Stomach (tissue), 8 donors: ENCODE measurements at regions not wholly inside any gene's neighbourhood (a gene's known extent, or its start where the extent isn't known, plus 50 kb on each side); places are given as distances from the start of the nearest gene placed in this dataset.

ENCODE experiments used
- DNase-seq, 2 donors: peaks; one replicate each; pipeline versions ENCODE4 v3.0.0 to v3.0.0-alpha.2; 2013 to 2019
- H3K27ac ChIP-seq, 5 donors: fragments of 200-600 bp in 4 of 5; sonication (generic) in 4 of 5; one replicate each; pipeline ENCODE4 v1.5.1; 2013 to 2019; ENCODE audit warnings: mild to moderate bottlenecking in 1 of 5, moderate library complexity in 1 of 5
- H3K27me3 ChIP-seq, 3 donors: fragments of 200-600 bp; sonication (generic); one replicate each; pipeline ENCODE4 v1.5.1; 2017 to 2019; ENCODE audit warnings: mixed run types in 1 of 3
- H3K36me3 ChIP-seq, 4 donors: fragments of 200-600 bp; sonication (generic); 1 replicate in 3 of 4; 2 replicates in 1 of 4; pipeline ENCODE4 v1.5.1; 2016 to 2019
- H3K4me1 ChIP-seq, 4 donors: fragments of 200-600 bp; sonication (generic); one replicate each; pipeline ENCODE4 v1.5.1; 2016 to 2019
- H3K4me3 ChIP-seq, 4 donors: fragments of 200-600 bp; sonication (generic) in 3 of 4; one replicate each; pipeline ENCODE4 v1.5.1; 2016 to 2019; ENCODE audit warnings: mild to moderate bottlenecking in 1 of 4
- H3K9me3 ChIP-seq, 4 donors: fragments of 200-600 bp; sonication (generic); one replicate each; pipeline ENCODE4 v1.5.1; 2016 to 2019
- CTCF ChIP-seq, 7 experiments: fragments of 450-650 bp in 4 of 7; fragments of 200-600 bp in 3 of 7; sonication (generic) in 3 of 7; IDR thresholded peaks; one replicate each; pipeline ENCODE4 v1.5.1; 2016 to 2019; ENCODE audit warnings: antibody characterized with exemption in 7 of 7, control low read depth in 2 of 7, mild to moderate bottlenecking in 1 of 7
- EP300 ChIP-seq: sonication (generic); formaldehyde crosslinking; IDR thresholded peaks from one replicate; pipeline ENCODE4 v1.6.1; 2017; ENCODE audit warnings: antibody characterized with exemption
- POLR2A ChIP-seq, 4 donors: fragments of 450-650 bp; IDR thresholded peaks; one replicate each; pipeline ENCODE4 v1.6.1; 2016; ENCODE audit warnings: antibody characterized with exemption in 4 of 4, control low read depth in 2 of 4, mild to moderate bottlenecking in 1 of 4, moderate library complexity in 1 of 4
- POLR2AphosphoS5 ChIP-seq, 3 donors: sonication (generic); formaldehyde crosslinking; IDR thresholded peaks; one replicate each; pipeline ENCODE4 v1.6.1; 2016; ENCODE audit warnings: antibody characterized with exemption in 3 of 3
- WGBS, 5 donors: extraction: QIAGEN DNeasy Blood & Tissue Kit in 3 of 5; methylation state at CpG; one replicate each; pipeline versions ENCODE4 v1.1.5 to v1.1.7; 2013 to 2018; 5-methylcytosine and 5-hydroxymethylcytosine counted together
- intact Hi-C: fragments of 100-400 bp; cut with DNase I; formaldehyde crosslinking; loops from one replicate; pipeline ENCODE4 v1.15.1; 2023; ENCODE audit warnings: low total_unique reads
- donor health status: healthy with polysubstance abuse.
- donor health status: Bipolar disorder and iron deficiency.
- donor health status: healthy.

GRCh38 chr4:189506080-189506479 lies 434.6 kb upstream of the FRG1 start:
- H3K4me3 ChIP-seq, result no peak overlapping the region
- no peak for DNase-seq
- H3K36me3 ChIP-seq, result no peaks in the 10 kb centered on the region
- H3K27me3 ChIP-seq, result no peaks in the 10 kb centered on the region
- no peak overlapping the region for H3K27ac ChIP-seq
- 67 to 73% (median 71%) methylated on average over 10 of the region's 10 CpGs for WGBS, 5 donors
- H3K9me3 ChIP-seq, result no peaks in the 10 kb centered on the region
- no peak for TF ChIP-seq EP300
- no peak for TF ChIP-seq POLR2A (IDR thresholded peaks at IDR 0.05)
- TF ChIP-seq POLR2AphosphoS5 (IDR thresholded peaks at IDR 0.05), result no peak
- TF ChIP-seq CTCF (IDR thresholded peaks at IDR 0.05), result no peak
- intact Hi-C loops, result no loop called here
- no peaks in the 10 kb centered on the region for H3K4me1 ChIP-seq

- no peak for DNase-seq
- intact Hi-C loops, result no loop called here
- TF ChIP-seq POLR2AphosphoS5 (IDR thresholded peaks at IDR 0.05) (no peak), POLR2A (IDR thresholded peaks at IDR 0.05) (no peak), CTCF (IDR thresholded peaks at IDR 0.05) (no peak)
- H3K36me3 ChIP-seq, result no peaks in the 10 kb centered on the region
- no peaks in the 10 kb centered on the region for H3K4me1 ChIP-seq
- no peak overlapping the region for H3K27ac ChIP-seq
- H3K27me3 ChIP-seq, result no peaks in the 10 kb centered on the region
- 80 to 94% (median 87%) methylated on average over 2 of the region's 2 CpGs for WGBS, 5 donors
- no peak overlapping the region for H3K4me3 ChIP-seq
- peaks cover 0 to 4% (median 0%) of the 10 kb centered on the region in 4 donors for H3K9me3 ChIP-seq
These were observed 433.6 kb upstream of the FRG1 start for GRCh38 chr4:189507060-189507459.

GRCh38 chr4:189510601-189511000 lies 430.1 kb upstream of the FRG1 start:
- Histone ChIP-seq H3K27ac (no peak overlapping the region), H3K27me3 (no peaks in the 10 kb centered on the region), H3K4me1 (no peaks in the 10 kb centered on the region), H3K9me3 (peaks cover 0 to 4% (median 0%) of the 10 kb centered on the region in 4 donors), H3K36me3 (no peaks in the 10 kb centered on the region), H3K4me3 (no peak overlapping the region)
- TF ChIP-seq POLR2AphosphoS5 (IDR thresholded peaks at IDR 0.05) (no peak), POLR2A (IDR thresholded peaks at IDR 0.05) (no peak), CTCF (IDR thresholded peaks at IDR 0.05) (no peak), EP300 (no peak)
- 68 to 93% (median 76%) methylated on average over 1 of the region's 1 CpG for WGBS, 5 donors
- intact Hi-C loops, result no loop called here
- DNase-seq, result no peak

GRCh38 chr4:189511581-189511980 lies 429.1 kb upstream of the FRG1 start:
- Histone ChIP-seq H3K27ac (no peak overlapping the region), H3K4me3 (no peak overlapping the region), H3K9me3 (peaks cover 0 to 4% (median 0%) of the 10 kb centered on the region in 4 donors), H3K36me3 (no peaks in the 10 kb centered on the region), H3K27me3 (no peaks in the 10 kb centered on the region), H3K4me1 (no peaks in the 10 kb centered on the region)
- no peak for TF ChIP-seq CTCF (IDR thresholded peaks at IDR 0.05)
- TF ChIP-seq EP300, result no peak
- TF ChIP-seq POLR2AphosphoS5 (IDR thresholded peaks at IDR 0.05), result no peak
- no peak for DNase-seq
- 84 to 94% (median 92%) methylated on average over 10 of the region's 10 CpGs for WGBS, 5 donors
- intact Hi-C loops, result no loop called here
